WTC11 (cell line): ENCODE measurements at regions not wholly inside any gene's neighbourhood (a gene's known extent, or its start where the extent isn't known, plus 50 kb on each side); places are given as distances from the start of the nearest gene placed in this dataset.

Source experiments
- CREM ChIP-seq: sonication (generic); formaldehyde crosslinking; IDR thresholded peaks from 2 replicates; pipeline ENCODE4 v1.8.1; 2022; ENCODE audit warnings: mild to moderate bottlenecking, missing genetic modification reagents, moderate library complexity
- CTCF ChIP-seq: fragments of 200-600 bp; IDR thresholded peaks from 2 replicates; pipeline ENCODE4 v1.8.0; 2022; ENCODE audit warnings: antibody characterized with exemption
- FOXK1 ChIP-seq: sonication (generic); formaldehyde crosslinking; IDR thresholded peaks from 2 replicates; pipeline ENCODE4 v1.8.0; 2022; ENCODE audit warnings: mild to moderate bottlenecking, moderate library complexity, missing genetic modification reagents
- IRF2 ChIP-seq: sonication (generic); formaldehyde crosslinking; IDR thresholded peaks from 2 replicates; pipeline ENCODE4 v1.8.0; 2022; ENCODE audit warnings: low read depth, missing genetic modification reagents, borderline replicate concordance
- KAT7 ChIP-seq: sonication (generic); formaldehyde crosslinking; IDR thresholded peaks from 2 replicates; pipeline ENCODE4 v1.8.1; 2023; ENCODE audit warnings: missing genetic modification reagents, mild to moderate bottlenecking, borderline replicate concordance
- NR3C1 ChIP-seq: sonication (generic); formaldehyde crosslinking; conservative IDR thresholded peaks from 2 replicates; pipeline ENCODE4 v1.8.1; 2023; ENCODE audit warnings: low read depth, mild to moderate bottlenecking, missing genetic modification reagents
- SMAD3 ChIP-seq: sonication (generic); formaldehyde crosslinking; IDR thresholded peaks from 2 replicates; pipeline ENCODE4 v1.8.0; 2022; ENCODE audit warnings: missing genetic modification reagents, mild to moderate bottlenecking, borderline replicate concordance
- USF2 ChIP-seq: sonication (generic); formaldehyde crosslinking; IDR thresholded peaks from 2 replicates; pipeline ENCODE4 v1.8.1; 2023; ENCODE audit warnings: mild to moderate bottlenecking, missing genetic modification reagents, moderate library complexity

GRCh38 chr9:126229501-126229900, 97.1 kb upstream of the MVB12B start:
- TF ChIP-seq CREM (CRISPR knock-in tag) (no peak), CTCF (no peak), KAT7 (no peak), FOXK1 (CRISPR knock-in tag) (no peak), USF2 (no peak), SMAD3 (CRISPR knock-in tag) (no peak), NR3C1 (CRISPR knock-in tag) (no peak), IRF2 (no peak)
